Activated naive CD8-positive, alpha-beta T cell (primary cell): ENCODE measurements at regions not wholly inside any gene's neighbourhood (a gene's known extent, or its start where the extent isn't known, plus 50 kb on each side); places are given as distances from the start of the nearest gene placed in this dataset.

ENCODE experiments used
- H3K27ac Mint-ChIP-seq: one replicate; pipeline ENCODE4 v1.8.0; 2021; ENCODE audit warnings: mixed read lengths
- H3K27me3 Mint-ChIP-seq: one replicate; pipeline ENCODE4 v1.8.0; 2021; ENCODE audit warnings: mixed read lengths
- H3K36me3 Mint-ChIP-seq: one replicate; pipeline ENCODE4 v1.8.0; 2021; ENCODE audit warnings: mixed read lengths
- H3K4me1 Mint-ChIP-seq: one replicate; pipeline ENCODE4 v1.8.0; 2021; ENCODE audit warnings: low read depth, mixed read lengths
- H3K4me3 Mint-ChIP-seq: one replicate; pipeline ENCODE4 v1.8.0; 2021; ENCODE audit warnings: mild to moderate bottlenecking, mixed read lengths
- H3K9me3 Mint-ChIP-seq: one replicate; pipeline ENCODE4 v1.8.0; 2021; ENCODE audit warnings: low read depth, mixed read lengths

GRCh38 chr10:61100887-61101286 lies 156.9 kb upstream of the RHOBTB1 start:
- H3K27me3 Mint-ChIP-seq, result no peaks in the 10 kb centered on the region
- no peaks in the 10 kb centered on the region for H3K9me3 Mint-ChIP-seq
- no peaks in the 10 kb centered on the region for H3K36me3 Mint-ChIP-seq
- H3K27ac Mint-ChIP-seq, result no peak overlapping the region
- H3K4me1 Mint-ChIP-seq, result no peaks in the 10 kb centered on the region
- no peak overlapping the region for H3K4me3 Mint-ChIP-seq

- Mint-ChIP-seq H3K27me3 (no peaks in the 10 kb centered on the region), H3K36me3 (no peaks in the 10 kb centered on the region), H3K9me3 (no peaks in the 10 kb centered on the region), H3K4me1 (no peaks in the 10 kb centered on the region), H3K4me3 (no peak overlapping the region), H3K27ac (no peak overlapping the region)
Measured at GRCh38 chr10:61099756-61100155, 155.8 kb upstream of the RHOBTB1 start.

- no peak overlapping the region for H3K27ac Mint-ChIP-seq
- H3K4me1 Mint-ChIP-seq, result no peaks in the 10 kb centered on the region
- H3K27me3 Mint-ChIP-seq, result no peaks in the 10 kb centered on the region
- H3K36me3 Mint-ChIP-seq, result no peaks in the 10 kb centered on the region
- no peak overlapping the region for H3K4me3 Mint-ChIP-seq
- no peaks in the 10 kb centered on the region for H3K9me3 Mint-ChIP-seq
Measured at GRCh38 chr10:61098966-61099365, 155.0 kb upstream of the RHOBTB1 start.

DNA sequence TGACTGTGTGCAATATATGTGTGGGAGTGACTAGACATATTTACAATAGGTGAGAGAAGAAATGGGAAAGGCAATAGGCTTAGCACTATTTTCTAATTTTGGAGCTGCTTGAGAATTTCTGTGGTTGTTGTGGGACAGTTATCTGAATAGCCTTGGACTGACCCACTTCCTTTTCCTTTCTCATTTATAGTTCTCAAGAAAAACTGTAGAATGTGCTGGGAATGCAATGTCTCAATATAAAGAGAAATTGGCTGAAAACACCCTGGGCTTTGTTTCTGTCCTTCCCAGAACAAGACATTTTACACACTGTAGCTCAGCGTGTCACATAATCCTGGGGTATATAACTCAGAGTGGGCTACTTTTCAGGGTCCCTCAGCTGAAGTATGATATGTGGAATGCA lies 153.0 kb upstream of the RHOBTB1 start:
- H3K36me3 Mint-ChIP-seq, result no peaks in the 10 kb centered on the region
- no peaks in the 10 kb centered on the region for H3K27me3 Mint-ChIP-seq
- H3K4me1 Mint-ChIP-seq, result no peaks in the 10 kb centered on the region
- H3K9me3 Mint-ChIP-seq, result no peaks in the 10 kb centered on the region
- H3K27ac Mint-ChIP-seq, result no peak overlapping the region
- H3K4me3 Mint-ChIP-seq, result no peak overlapping the region

GRCh38 chr10:61096056-61096455 lies 152.1 kb upstream of the RHOBTB1 start:
- Mint-ChIP-seq H3K36me3 (no peaks in the 10 kb centered on the region), H3K4me1 (no peaks in the 10 kb centered on the region), H3K4me3 (no peak overlapping the region), H3K9me3 (no peaks in the 10 kb centered on the region), H3K27ac (no peak overlapping the region), H3K27me3 (no peaks in the 10 kb centered on the region)

DNA sequence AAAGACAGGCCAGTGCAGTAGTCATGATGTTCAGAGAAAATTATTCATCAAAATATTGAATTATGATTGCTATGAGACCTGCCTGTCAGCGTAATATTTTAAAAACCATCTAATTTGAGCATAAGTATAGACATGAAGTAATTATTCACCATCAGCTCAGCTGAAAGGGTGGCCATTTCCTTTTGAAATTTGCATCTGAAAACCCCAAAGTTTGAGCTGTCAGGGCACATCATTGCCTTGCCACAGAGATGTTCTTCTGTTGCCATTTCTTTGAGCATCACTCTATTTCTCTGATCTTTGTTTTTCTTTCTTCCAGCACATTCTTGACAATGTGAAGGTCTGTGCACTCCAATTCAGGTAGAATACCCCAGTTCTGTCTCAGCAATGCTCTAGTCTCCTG lies 147.5 kb upstream of the RHOBTB1 start:
- H3K27ac Mint-ChIP-seq, result no peak overlapping the region

DNA sequence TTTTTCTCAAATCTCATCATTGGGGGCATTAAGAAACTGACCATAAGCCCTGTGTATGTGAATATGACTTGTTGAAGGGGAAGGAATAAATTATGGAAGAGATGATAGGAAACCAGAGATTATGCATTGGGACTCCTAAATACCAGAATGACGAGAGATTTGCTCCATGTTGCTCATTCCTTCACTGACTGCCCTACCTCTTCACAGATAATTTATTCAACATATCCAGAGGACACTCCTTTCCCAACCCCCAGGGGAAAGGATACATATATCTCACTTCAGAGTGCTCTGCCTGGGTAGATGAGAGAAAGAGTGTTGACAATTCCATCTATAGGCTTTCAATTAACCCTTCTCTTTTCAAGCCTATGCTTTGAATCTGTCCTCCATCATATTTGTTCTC lies 145.3 kb upstream of the RHOBTB1 start:
- no peak overlapping the region for H3K27ac Mint-ChIP-seq
- no peaks in the 10 kb centered on the region for H3K4me1 Mint-ChIP-seq
- H3K27me3 Mint-ChIP-seq, result peaks cover 5% of the 10 kb centered on the region
- peaks cover 7% of the 10 kb centered on the region for H3K9me3 Mint-ChIP-seq
- no peak overlapping the region for H3K4me3 Mint-ChIP-seq
- no peaks in the 10 kb centered on the region for H3K36me3 Mint-ChIP-seq

More for the DNA sequence above, 147.5 kb upstream of the RHOBTB1 start:
- no peaks in the 10 kb centered on the region for H3K4me1 Mint-ChIP-seq
- no peaks in the 10 kb centered on the region for H3K36me3 Mint-ChIP-seq
- H3K9me3 Mint-ChIP-seq, result no peaks in the 10 kb centered on the region
- H3K4me3 Mint-ChIP-seq, result no peak overlapping the region
- H3K27me3 Mint-ChIP-seq, result no peaks in the 10 kb centered on the region

DNA sequence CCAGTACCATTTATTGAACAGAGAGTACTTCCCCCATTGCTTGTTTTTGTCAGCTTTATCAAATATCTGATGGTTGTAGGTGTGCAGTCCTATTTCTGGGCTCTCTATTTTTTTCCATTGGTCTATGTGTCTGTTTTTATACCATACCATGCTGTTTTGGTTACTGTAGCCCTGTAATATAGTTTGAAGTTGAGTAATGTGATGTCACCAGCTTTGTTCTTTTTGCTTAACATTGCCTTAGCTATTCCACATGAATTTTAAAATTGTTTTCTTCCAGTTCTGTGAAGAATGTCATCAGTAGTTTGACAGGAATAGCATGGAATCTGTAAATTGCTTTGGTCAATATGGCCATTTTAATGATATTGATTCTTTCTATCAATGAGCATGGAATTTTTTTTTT lies 140.5 kb upstream of the RHOBTB1 start:
- Mint-ChIP-seq H3K36me3 (no peaks in the 10 kb centered on the region), H3K4me3 (no peak overlapping the region), H3K9me3 (peaks cover 10% of the 10 kb centered on the region), H3K4me1 (no peaks in the 10 kb centered on the region), H3K27ac (no peak overlapping the region), H3K27me3 (peaks cover 5% of the 10 kb centered on the region)

DNA sequence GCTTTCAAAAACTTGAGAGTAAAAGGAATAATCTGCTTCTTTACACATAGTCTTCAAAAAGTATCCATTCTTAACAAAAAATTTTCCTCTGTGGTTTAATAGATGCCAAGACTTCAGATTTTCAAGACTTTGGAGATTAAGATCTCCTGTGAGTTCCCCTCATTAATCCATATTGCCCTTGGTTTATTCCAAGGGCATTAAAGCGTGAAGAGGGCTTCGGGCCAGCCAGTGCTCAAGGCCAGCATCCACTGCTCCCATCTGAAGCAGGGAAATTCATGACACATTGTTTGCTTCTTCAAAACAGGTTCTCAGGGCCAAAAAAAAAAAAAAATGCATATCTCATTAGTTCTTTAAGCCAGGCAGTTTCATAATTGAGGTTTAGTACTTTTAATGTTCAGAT lies 137.3 kb upstream of the RHOBTB1 start:
- H3K27ac Mint-ChIP-seq, result no peak overlapping the region
- H3K27me3 Mint-ChIP-seq, result peaks cover 5% of the 10 kb centered on the region
- no peak overlapping the region for H3K4me3 Mint-ChIP-seq
- H3K36me3 Mint-ChIP-seq, result no peaks in the 10 kb centered on the region
- H3K9me3 Mint-ChIP-seq, result peaks cover 10% of the 10 kb centered on the region
- no peaks in the 10 kb centered on the region for H3K4me1 Mint-ChIP-seq

GRCh38 chr10:61078542-61079275 lies 134.7 kb upstream of the RHOBTB1 start:
- no peaks in the 10 kb centered on the region for H3K36me3 Mint-ChIP-seq
- H3K4me1 Mint-ChIP-seq, result no peaks in the 10 kb centered on the region
- no peaks in the 10 kb centered on the region for H3K9me3 Mint-ChIP-seq
- H3K27me3 Mint-ChIP-seq, result no peaks in the 10 kb centered on the region
- no peak overlapping the region for H3K27ac Mint-ChIP-seq
- H3K4me3 Mint-ChIP-seq, result no peak overlapping the region

DNA sequence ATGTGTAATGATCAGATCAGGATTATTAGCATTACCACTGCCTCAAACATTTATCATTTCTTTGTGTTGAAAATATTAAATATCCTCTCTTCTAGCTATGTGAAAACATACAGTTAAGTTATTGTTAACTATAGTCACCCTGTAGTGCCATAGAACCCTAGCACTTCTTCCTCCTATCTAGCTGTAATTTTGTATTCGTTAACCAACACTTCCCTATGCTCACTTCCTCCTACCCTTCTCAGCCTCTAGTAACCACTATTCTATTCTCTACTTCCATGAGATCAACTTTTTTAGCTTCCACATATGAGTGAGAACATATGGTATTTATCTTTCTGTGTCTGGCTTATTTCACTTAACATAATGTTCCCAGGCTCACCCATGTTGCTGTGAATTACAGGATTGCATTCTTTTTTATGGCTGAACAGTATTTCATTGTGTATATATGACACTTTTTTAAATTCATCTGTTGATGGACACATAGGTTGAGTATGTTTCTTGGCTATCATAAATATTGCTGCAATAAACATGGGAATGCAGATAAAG lies 132.7 kb upstream of the RHOBTB1 start:
- Mint-ChIP-seq H3K4me3 (no peak overlapping the region), H3K27ac (no peak overlapping the region), H3K36me3 (no peaks in the 10 kb centered on the region), H3K27me3 (no peaks in the 10 kb centered on the region), H3K9me3 (no peaks in the 10 kb centered on the region), H3K4me1 (no peaks in the 10 kb centered on the region)

- Mint-ChIP-seq H3K4me3 (no peak overlapping the region), H3K27me3 (no peaks in the 10 kb centered on the region), H3K4me1 (no peaks in the 10 kb centered on the region), H3K27ac (no peak overlapping the region), H3K9me3 (no peaks in the 10 kb centered on the region), H3K36me3 (no peaks in the 10 kb centered on the region)
Measured at GRCh38 chr10:61073391-61073790, 129.4 kb upstream of the RHOBTB1 start.

- H3K9me3 Mint-ChIP-seq, result no peaks in the 10 kb centered on the region
- H3K27me3 Mint-ChIP-seq, result peaks cover 3% of the 10 kb centered on the region
- no peaks in the 10 kb centered on the region for H3K36me3 Mint-ChIP-seq
- no peak overlapping the region for H3K4me3 Mint-ChIP-seq
- H3K27ac Mint-ChIP-seq, result no peak overlapping the region
- no peaks in the 10 kb centered on the region for H3K4me1 Mint-ChIP-seq
Measured at GRCh38 chr10:61071580-61071979, 127.6 kb upstream of the RHOBTB1 start.

- H3K27me3 Mint-ChIP-seq, result peaks cover 3% of the 10 kb centered on the region
- H3K4me3 Mint-ChIP-seq, result no peak overlapping the region
- no peak overlapping the region for H3K27ac Mint-ChIP-seq
- H3K36me3 Mint-ChIP-seq, result no peaks in the 10 kb centered on the region
- H3K9me3 Mint-ChIP-seq, result no peaks in the 10 kb centered on the region
- no peaks in the 10 kb centered on the region for H3K4me1 Mint-ChIP-seq
Measured at GRCh38 chr10:61068471-61068870, 124.5 kb upstream of the RHOBTB1 start.

GRCh38 chr10:61067671-61068336 lies 123.8 kb upstream of the RHOBTB1 start:
- Mint-ChIP-seq H3K4me3 (no peak overlapping the region), H3K27ac (no peak overlapping the region), H3K4me1 (no peaks in the 10 kb centered on the region), H3K27me3 (peaks cover 3% of the 10 kb centered on the region), H3K36me3 (no peaks in the 10 kb centered on the region), H3K9me3 (no peaks in the 10 kb centered on the region)
